K562 (cell line): ENCODE measurements at regions not wholly inside any gene's neighbourhood (a gene's known extent, or its start where the extent isn't known, plus 50 kb on each side); places are given as distances from the start of the nearest gene placed in this dataset.

Experiments used
- ATAC-seq: fragments of 200-7000 bp; cut with Tn5 transposase; 3 replicates; pipeline ENCODE4 v1.9.1; 2020; ENCODE audit warnings: moderate library complexity
- BruUV-seq: library from RNA; stranded (reverse); fragments of 400-500 nt; replicated peaks from 2 replicates; lab custom pipeline; 2021; lab: Mats Ljungman, UMichigan
- CTCF ChIA-PET: fragments of 300-600 bp; formaldehyde crosslinking; extraction: SDS; loops from one replicate; lab custom pipeline; 2021; ENCODE audit warnings: low intra/inter-chr PET ratio; lab: Yijun Ruan, JAX
- POLR2A ChIA-PET: fragments of 300-600, 350-650 bp; sonication (Branson Sonifier 250); formaldehyde crosslinking; extraction: SDS; loops from one replicate; lab custom pipeline; 2021; ENCODE audit warnings: antibody characterized with exemption, inconsistent platforms; lab: Yijun Ruan, JAX
- DNase-seq, 4 experiments: peaks; one replicate each; pipeline versions ENCODE4 v3.0.0 to v3.0.0-alpha.2; 2011 to 2018; ENCODE audit warnings: low spot score in 3 of 4, mixed read lengths in 3 of 4; ENCODE audit errors: extremely low read depth in 1 of 4
- FAIRE-seq: peaks from 2 replicates; lab custom pipeline; 2011; peaks lifted over from hg19 to GRCh38; lab: Jason Lieb, UNC
- H2AFZ ChIP-seq: 2 replicates; pipeline ENCODE4 v1.6.0; 2011; ENCODE audit warnings: low read depth, low read length, control low read depth, inconsistent platforms
- H3K27ac ChIP-seq: fragments of 200-600 bp; 3 replicates; pipeline ENCODE4 v1.8.0; 2011; ENCODE audit warnings: low read depth, mild to moderate bottlenecking, control low read depth, inconsistent platforms, low read length, moderate library complexity, mixed read lengths; ENCODE audit errors: extremely low read depth
- H3K27me3 ChIP-seq, 2 experiments: fragments of 300-600 bp in 1 of 2; 2 replicates in 1 of 2; 3 replicates in 1 of 2; pipeline versions ENCODE4 v1.6.0 to v1.8.0; 2011; ENCODE audit warnings: inconsistent platforms in 2 of 2, low read length in 2 of 2, mild to moderate bottlenecking in 1 of 2, mixed read lengths in 1 of 2, moderate library complexity in 1 of 2; ENCODE audit not compliant: control insufficient read depth in 2 of 2, insufficient read depth in 2 of 2
- H3K36me3 ChIP-seq: fragments of 300-600 bp; 3 replicates; pipeline ENCODE4 v1.8.0; 2011; ENCODE audit warnings: mild to moderate bottlenecking, low read length, inconsistent platforms; ENCODE audit not compliant: control insufficient read depth, insufficient read depth
- H3K4me1 ChIP-seq, 2 experiments: fragments of 200-600 bp in 1 of 2; replicated peaks in 1 of 2; 2 replicates in 1 of 2; 3 replicates in 1 of 2; pipeline versions ENCODE4 v1.5.1 to v1.8.0; 2011; ENCODE audit warnings: inconsistent platforms in 2 of 2, low read length in 2 of 2, mild to moderate bottlenecking in 1 of 2, mixed read lengths in 1 of 2, moderate library complexity in 1 of 2; ENCODE audit not compliant: control insufficient read depth in 2 of 2, insufficient read depth in 2 of 2
- H3K4me2 ChIP-seq: 2 replicates; pipeline ENCODE4 v1.6.1; 2011; ENCODE audit warnings: low read length, control low read depth, inconsistent platforms, mixed read lengths; ENCODE audit not compliant: insufficient read depth
- H3K4me3 ChIP-seq: fragments of 200-600 bp; sonication (generic), shearing (Covaris generic); 2 replicates; pipeline ENCODE4 v1.5.1; 2016; ENCODE audit warnings: control low read depth, inconsistent platforms
- H3K79me2 ChIP-seq: fragments of 200-600 bp; 3 replicates; pipeline ENCODE4 v1.8.0; 2011; ENCODE audit warnings: low read length, inconsistent platforms; ENCODE audit not compliant: control insufficient read depth, insufficient read depth
- H3K9ac ChIP-seq, 2 experiments: 2 replicates each; pipeline versions ENCODE4 v1.6.0 to v1.6.1; 2011; ENCODE audit warnings: low read depth in 2 of 2, low read length in 2 of 2, control low read depth in 1 of 2, inconsistent platforms in 1 of 2, mild to moderate bottlenecking in 1 of 2, mixed read lengths in 1 of 2; ENCODE audit not compliant: insufficient read depth in 1 of 2
- H3K9me1 ChIP-seq: one replicate; pipeline ENCODE4 v1.6.0; 2011; ENCODE audit warnings: inconsistent platforms, mild to moderate bottlenecking, low read length, moderate library complexity; ENCODE audit not compliant: control insufficient read depth, insufficient read depth
- H3K9me3 ChIP-seq: replicated peaks from 2 replicates; pipeline ENCODE4 v1.5.1; 2011; ENCODE audit warnings: low read depth, low read length, inconsistent platforms; ENCODE audit not compliant: control insufficient read depth, insufficient read depth
- H4K20me1 ChIP-seq: replicated peaks from 2 replicates; pipeline ENCODE4 v1.6.1; 2011; ENCODE audit warnings: low read length, inconsistent platforms, mixed read lengths; ENCODE audit not compliant: control insufficient read depth, insufficient read depth
- ETS2 ChIP-seq: IDR thresholded peaks from 2 replicates; pipeline ENCODE4 v1.6.1; 2016; ENCODE audit warnings: borderline replicate concordance, missing genetic modification characterization, mild to moderate bottlenecking, moderate library complexity, missing compliant biosample characterization; ENCODE audit not compliant: poor library complexity, severe bottlenecking
- HEY1 ChIP-seq: fragments of 250-450 bp; sonication (Bioruptor Pico); IDR thresholded peaks from 2 replicates; pipeline ENCODE4 v1.5.0; 2020; ENCODE audit warnings: mild to moderate bottlenecking, moderate library complexity, borderline replicate concordance
- LARP7 ChIP-seq: fragments of 450-650 bp; IDR thresholded peaks from 2 replicates; pipeline ENCODE4 v1.6.1; 2016
- MAFG ChIP-seq: fragments of 450-650 bp; conservative IDR thresholded peaks from 2 replicates; pipeline ENCODE4 v1.6.1; 2016; ENCODE audit warnings: missing genetic modification characterization, missing compliant biosample characterization
- PHTF2 ChIP-seq: fragments of 250-450 bp; sonication (Bioruptor Pico); IDR thresholded peaks from 2 replicates; pipeline ENCODE4 v1.5.0; 2021; ENCODE audit warnings: mild to moderate bottlenecking
- ZNF174 ChIP-seq: fragments of 250-450 bp; sonication (Bioruptor Pico); IDR thresholded peaks from 2 replicates; pipeline ENCODE4 v1.4.0; 2020; ENCODE audit warnings: mild to moderate bottlenecking
- WGBS: fragments of 100-300 bp; shearing (Covaris generic); methylation state at CpG from one replicate; pipeline ENCODE4 v1.1.6; 2016; ENCODE audit warnings: low coverage, mixed read lengths; ENCODE audit not compliant: insufficient coverage; ENCODE audit errors: missing lambda C conversion rate; 5-methylcytosine and 5-hydroxymethylcytosine counted together
- in situ Hi-C: fragments of 300-500 bp; cut with MboI; formaldehyde crosslinking; loops from 4 replicates; pipeline ENCODE4 v1.15.0; 2018; ENCODE audit warnings: inconsistent platforms, mixed read lengths
- intact Hi-C: fragments of 100-400 bp; cut with micrococcal nuclease; formaldehyde crosslinking; loops from 2 replicates; pipeline ENCODE4 v1.14.2; 2022

DNA sequence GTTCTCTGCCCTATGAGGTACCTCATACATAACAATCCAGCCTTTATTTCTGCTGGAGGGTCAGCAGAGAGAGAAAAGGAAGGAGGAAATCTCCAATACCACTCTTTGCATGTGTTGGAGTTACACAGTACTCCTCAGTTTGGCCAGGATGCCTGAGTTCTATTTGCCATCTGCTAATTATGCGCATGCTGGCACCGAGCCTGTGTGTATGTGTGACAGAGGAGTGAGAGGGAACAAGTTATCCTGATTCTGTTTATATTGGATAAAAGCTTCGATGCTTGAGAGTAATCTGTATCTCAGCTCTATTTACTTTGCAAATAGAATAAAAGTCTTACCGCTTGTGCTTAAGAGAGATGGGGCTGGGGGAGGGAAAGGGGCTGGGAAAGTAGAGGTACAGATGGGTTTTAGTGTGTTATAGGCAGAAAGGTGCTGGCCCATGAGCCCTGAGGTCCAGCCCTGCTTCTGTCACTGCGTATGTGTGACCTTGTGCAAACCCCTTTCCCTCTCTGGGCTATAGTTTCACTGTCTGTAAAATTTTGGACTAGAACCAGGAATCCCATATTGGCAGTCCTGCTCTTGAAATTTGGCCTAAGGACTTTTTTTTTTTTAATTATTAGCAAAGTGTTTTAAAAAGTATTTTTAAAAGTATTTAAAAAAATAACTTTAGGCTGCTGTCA is 54.5 kb upstream of the PLXNA2 start:
- Histone ChIP-seq H3K36me3 (no peaks in the 10 kb centered on the region), H3K4me2 (no peak overlapping the region), H3K9ac (no peak overlapping the region), H3K79me2 (no peaks in the 10 kb centered on the region), H3K9me3 (no peaks in the 10 kb centered on the region), H4K20me1 (no peaks in the 10 kb centered on the region), H2AFZ (no peak overlapping the region), H3K27me3 (no peaks in the 10 kb centered on the region), H3K4me3 (no peak overlapping the region), H3K27ac (no peak overlapping the region), H3K4me1 (no peaks in the 10 kb centered on the region), H3K9me1 (no peaks in the 10 kb centered on the region)
- FAIRE-seq (no peak), ATAC-seq (no peak), DNase-seq (no peak)
- TF ChIP-seq ETS2 (tag): no peak
- no peak for TF ChIP-seq MAFG (tag)
- TF ChIP-seq PHTF2: no peak
- TF ChIP-seq ZNF174 (CRISPR knock-in tag): no peak
- no TSS peak for BruUV-seq
- WGBS: 1% methylated on average over 5 of the region's 5 CpGs
- intact Hi-C loops (no loop called here), in situ Hi-C loops (no loop called here)
- POLR2A ChIA-PET: interaction anchor here (0.5 kb wide), 1 partner anchor 10 kb away, joined by 3 read pairs; no protein-coding TSS in a partner anchor
- CTCF ChIA-PET: no interaction called here

DNA sequence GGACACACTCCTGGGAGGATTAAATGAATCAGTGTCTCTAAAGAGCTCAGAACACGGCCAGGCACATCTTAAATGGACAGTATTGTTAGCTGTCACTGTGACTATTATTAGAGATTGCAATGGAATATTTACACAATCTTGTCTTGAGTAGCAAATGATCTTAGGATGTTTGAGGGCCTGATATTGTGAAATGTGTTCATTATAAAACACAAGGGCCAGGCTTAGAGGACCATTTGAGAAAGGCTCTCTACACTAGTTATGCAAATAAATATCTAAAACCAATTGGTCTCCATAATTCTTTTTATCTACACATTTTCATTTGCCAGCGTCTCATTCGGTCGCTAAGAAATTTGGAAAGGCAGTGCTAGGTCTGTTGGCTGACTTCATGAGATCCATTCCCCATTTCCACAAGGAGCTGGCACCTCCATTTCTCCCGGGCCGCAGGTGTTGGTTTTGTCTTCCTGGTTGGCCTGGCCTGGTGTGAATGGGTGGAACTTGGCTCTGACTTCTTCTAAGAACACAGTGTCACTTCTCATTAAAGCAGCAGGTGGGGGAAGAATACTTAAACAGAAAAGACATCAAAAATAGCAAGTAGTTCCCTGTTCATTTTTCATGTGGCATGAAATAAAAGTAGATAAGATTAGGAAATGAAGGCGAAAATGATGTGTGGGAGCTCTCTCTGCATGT is 56.0 kb upstream of the PLXNA2 start:
- no peak for ATAC-seq
- H3K4me3 ChIP-seq: no peak overlapping the region
- ChIA-PET POLR2A (interaction anchor here (0.7 kb wide), 1 partner anchor 172 kb away, joined by 3 read pairs; no protein-coding TSS in a partner anchor), CTCF (no interaction called here)
- no peak for FAIRE-seq
- no peaks in the 10 kb centered on the region for H3K36me3 ChIP-seq
- H3K4me1 ChIP-seq: no peaks in the 10 kb centered on the region
- H3K9me3 ChIP-seq: no peaks in the 10 kb centered on the region
- no TSS peak for BruUV-seq
- H3K9ac ChIP-seq: no peak overlapping the region
- no peak overlapping the region for H2AFZ ChIP-seq
- no peaks in the 10 kb centered on the region for H3K79me2 ChIP-seq
- H3K27ac ChIP-seq: no peak overlapping the region
- no peak for DNase-seq
- H3K27me3 ChIP-seq: no peaks in the 10 kb centered on the region
- no peaks in the 10 kb centered on the region for H3K9me1 ChIP-seq
- H4K20me1 ChIP-seq: no peaks in the 10 kb centered on the region
- WGBS: under 1% methylated on average over 7 of the region's 7 CpGs
- in situ Hi-C loops: no loop called here
- H3K4me2 ChIP-seq: no peak overlapping the region
- intact Hi-C loops: no loop called here
- TF ChIP-seq LARP7 (no peak), HEY1 (no peak)
